ENCODE measurements at regions not wholly inside any gene's neighbourhood (a gene's known extent, or its start where the extent isn't known, plus 50 kb on each side); places are given as distances from the start of the nearest gene placed in this dataset.

GRCh38 chr21:14753069-14753465 is 207.0 kb upstream of the SAMSN1 start:
- Histone ChIP-seq H3K4me1 (ENCODE audit: control insufficient read depth, low read depth, low read length) (no peaks in the 10 kb centered on the region), H3K27me3 (ENCODE audit: control insufficient read depth, insufficient read depth, low read length) (no peaks in the 10 kb centered on the region), H3K27ac (ENCODE audit: low read length) (no peak overlapping the region), H3K9ac (ENCODE audit: low read length) (no peak overlapping the region), H3K36me3 (ENCODE audit: control insufficient read depth, low read depth, low read length) (no peaks in the 10 kb centered on the region), H3K9me3 (ENCODE audit: control insufficient read depth, low read depth, low read length) (no peaks in the 10 kb centered on the region), H3K4me3 (ENCODE audit: low read length) (no peak overlapping the region)

- H3K4me3 ChIP-seq (ENCODE audit: low read length) = no peak overlapping the region
- H3K27me3 ChIP-seq (ENCODE audit: control insufficient read depth, insufficient read depth, low read length) = no peaks in the 10 kb centered on the region
- H3K27ac ChIP-seq (ENCODE audit: low read length) = no peak overlapping the region
- H3K36me3 ChIP-seq (ENCODE audit: control insufficient read depth, low read depth, low read length) = no peaks in the 10 kb centered on the region
- H3K9ac ChIP-seq (ENCODE audit: low read length) = no peak overlapping the region
- no peaks in the 10 kb centered on the region for H3K4me1 ChIP-seq (ENCODE audit: control insufficient read depth, low read depth, low read length)
- no peaks in the 10 kb centered on the region for H3K9me3 ChIP-seq (ENCODE audit: control insufficient read depth, low read depth, low read length)
Measured at GRCh38 chr21:14752345-14752909, 206.3 kb upstream of the SAMSN1 start.

DNA sequence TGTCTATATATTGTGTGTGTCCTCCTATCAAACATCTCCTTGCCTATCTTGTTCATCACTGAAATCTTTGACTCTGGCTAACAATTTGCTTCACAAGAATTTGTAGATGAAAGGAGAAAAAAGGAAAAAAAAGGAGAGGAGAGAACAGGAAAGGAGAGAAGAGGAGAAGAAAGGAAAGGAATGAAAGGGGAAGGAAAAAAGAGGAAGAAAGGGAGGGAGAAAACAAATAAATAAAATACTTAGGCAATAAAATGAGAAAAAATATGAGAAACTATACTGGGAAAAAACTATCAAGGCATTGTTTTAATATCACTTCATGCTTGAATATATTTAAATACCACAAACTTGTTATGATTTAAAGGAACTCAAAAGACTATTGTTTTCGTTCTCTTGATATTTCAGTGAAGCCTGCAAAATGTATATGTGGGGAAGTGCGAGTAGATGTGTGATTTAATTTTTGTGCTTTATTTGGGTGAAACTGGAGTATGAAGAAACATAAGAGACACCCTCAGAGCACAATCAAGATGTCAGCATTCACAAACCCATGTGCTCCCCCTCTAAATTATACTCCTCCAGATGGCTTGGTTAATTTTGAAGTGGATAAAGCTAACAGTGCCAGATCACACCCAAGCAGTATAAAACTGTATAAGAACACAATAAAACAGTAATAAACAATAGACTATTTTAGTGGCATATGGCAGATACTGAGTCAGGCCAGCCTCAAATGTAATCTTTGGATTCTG is 205.7 kb upstream of the SAMSN1 start:
- Histone ChIP-seq H3K4me3 (ENCODE audit: low read length) (no peak overlapping the region), H3K27ac (ENCODE audit: low read length) (no peak overlapping the region), H3K9me3 (ENCODE audit: control insufficient read depth, low read depth, low read length) (no peaks in the 10 kb centered on the region), H3K4me1 (ENCODE audit: control insufficient read depth, low read depth, low read length) (no peaks in the 10 kb centered on the region), H3K36me3 (ENCODE audit: control insufficient read depth, low read depth, low read length) (no peaks in the 10 kb centered on the region), H3K27me3 (ENCODE audit: control insufficient read depth, insufficient read depth, low read length) (no peaks in the 10 kb centered on the region), H3K9ac (ENCODE audit: low read length) (no peak overlapping the region)

GRCh38 chr21:14751011-14751410 is 204.9 kb upstream of the SAMSN1 start:
- Histone ChIP-seq H3K9ac (ENCODE audit: low read length) (no peak overlapping the region), H3K36me3 (ENCODE audit: control insufficient read depth, low read depth, low read length) (no peaks in the 10 kb centered on the region), H3K4me3 (ENCODE audit: low read length) (no peak overlapping the region), H3K4me1 (ENCODE audit: control insufficient read depth, low read depth, low read length) (no peaks in the 10 kb centered on the region), H3K27ac (ENCODE audit: low read length) (no peak overlapping the region), H3K9me3 (ENCODE audit: control insufficient read depth, low read depth, low read length) (no peaks in the 10 kb centered on the region), H3K27me3 (ENCODE audit: control insufficient read depth, insufficient read depth, low read length) (no peaks in the 10 kb centered on the region)

DNA sequence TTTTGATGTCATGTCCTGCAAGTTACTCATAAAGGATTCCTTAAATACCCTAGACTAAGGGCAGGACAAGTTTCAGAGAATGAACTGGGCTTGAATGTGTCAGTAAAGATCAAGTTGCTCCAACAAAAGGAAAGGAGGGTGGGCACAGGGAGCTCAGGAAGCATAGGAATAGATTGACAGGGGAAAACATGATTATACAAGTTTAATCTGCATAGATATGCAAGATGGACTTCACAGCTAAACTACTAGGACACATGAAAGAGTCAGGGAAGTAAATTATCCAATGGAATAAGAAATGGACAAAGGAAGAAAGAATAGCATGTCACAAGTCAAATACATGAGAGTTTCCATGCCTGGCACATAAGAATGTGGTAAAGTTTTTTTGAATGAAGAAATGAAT is 203.9 kb upstream of the SAMSN1 start:
- H3K27me3 ChIP-seq (ENCODE audit: control insufficient read depth, insufficient read depth, low read length) = no peaks in the 10 kb centered on the region
- H3K4me3 ChIP-seq (ENCODE audit: low read length) = no peak overlapping the region
- H3K9ac ChIP-seq (ENCODE audit: low read length) = no peak overlapping the region
- no peak overlapping the region for H3K27ac ChIP-seq (ENCODE audit: low read length)
- no peaks in the 10 kb centered on the region for H3K36me3 ChIP-seq (ENCODE audit: control insufficient read depth, low read depth, low read length)
- no peaks in the 10 kb centered on the region for H3K9me3 ChIP-seq (ENCODE audit: control insufficient read depth, low read depth, low read length)
- no peaks in the 10 kb centered on the region for H3K4me1 ChIP-seq (ENCODE audit: control insufficient read depth, low read depth, low read length)

- H3K4me1 ChIP-seq (ENCODE audit: control insufficient read depth, low read depth, low read length) = no peaks in the 10 kb centered on the region
- no peaks in the 10 kb centered on the region for H3K36me3 ChIP-seq (ENCODE audit: control insufficient read depth, low read depth, low read length)
- H3K9me3 ChIP-seq (ENCODE audit: control insufficient read depth, low read depth, low read length) = no peaks in the 10 kb centered on the region
- H3K27ac ChIP-seq (ENCODE audit: low read length) = no peak overlapping the region
- no peak overlapping the region for H3K9ac ChIP-seq (ENCODE audit: low read length)
- no peaks in the 10 kb centered on the region for H3K27me3 ChIP-seq (ENCODE audit: control insufficient read depth, insufficient read depth, low read length)
- H3K4me3 ChIP-seq (ENCODE audit: low read length) = no peak overlapping the region
Measured at GRCh38 chr21:14748662-14749061, 202.5 kb upstream of the SAMSN1 start.

- Histone ChIP-seq H3K36me3 (ENCODE audit: control insufficient read depth, low read depth, low read length) (no peaks in the 10 kb centered on the region), H3K4me3 (ENCODE audit: low read length) (no peak overlapping the region), H3K27ac (ENCODE audit: low read length) (no peak overlapping the region), H3K9me3 (ENCODE audit: control insufficient read depth, low read depth, low read length) (no peaks in the 10 kb centered on the region), H3K4me1 (ENCODE audit: control insufficient read depth, low read depth, low read length) (no peaks in the 10 kb centered on the region), H3K27me3 (ENCODE audit: control insufficient read depth, insufficient read depth, low read length) (no peaks in the 10 kb centered on the region), H3K9ac (ENCODE audit: low read length) (no peak overlapping the region)
Measured at GRCh38 chr21:14744368-14744767, 198.3 kb upstream of the SAMSN1 start.

- Histone ChIP-seq H3K27me3 (ENCODE audit: control insufficient read depth, insufficient read depth, low read length) (no peaks in the 10 kb centered on the region), H3K36me3 (ENCODE audit: control insufficient read depth, low read depth, low read length) (no peaks in the 10 kb centered on the region), H3K27ac (ENCODE audit: low read length) (no peak overlapping the region), H3K9ac (ENCODE audit: low read length) (no peak overlapping the region), H3K4me1 (ENCODE audit: control insufficient read depth, low read depth, low read length) (no peaks in the 10 kb centered on the region), H3K9me3 (ENCODE audit: control insufficient read depth, low read depth, low read length) (no peaks in the 10 kb centered on the region), H3K4me3 (ENCODE audit: low read length) (no peak overlapping the region)
Measured at GRCh38 chr21:14742119-14742518, 196.0 kb upstream of the SAMSN1 start.

DNA sequence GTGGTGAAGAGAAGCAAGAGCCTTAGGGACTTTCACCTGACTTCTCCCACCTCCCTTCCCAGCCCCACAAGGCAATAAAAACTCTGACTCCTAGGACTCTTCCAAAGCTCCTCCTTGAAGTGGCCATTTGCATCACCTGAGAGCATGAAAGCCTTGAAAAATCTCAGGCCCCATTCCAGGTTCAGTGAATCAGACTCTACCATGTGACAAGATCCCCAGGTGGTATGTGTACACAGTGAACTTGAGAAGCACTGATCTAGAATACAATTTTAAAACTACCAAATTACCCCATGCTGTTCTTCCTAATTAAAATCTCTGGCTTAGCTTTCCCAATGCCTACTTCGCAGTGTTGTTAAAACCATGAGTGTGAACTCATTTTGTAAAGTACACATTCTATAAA is 195.1 kb upstream of the SAMSN1 start:
- no peak overlapping the region for H3K9ac ChIP-seq (ENCODE audit: low read length)
- H3K36me3 ChIP-seq (ENCODE audit: control insufficient read depth, low read depth, low read length) = no peaks in the 10 kb centered on the region
- no peaks in the 10 kb centered on the region for H3K9me3 ChIP-seq (ENCODE audit: control insufficient read depth, low read depth, low read length)
- no peak overlapping the region for H3K4me3 ChIP-seq (ENCODE audit: low read length)
- no peaks in the 10 kb centered on the region for H3K27me3 ChIP-seq (ENCODE audit: control insufficient read depth, insufficient read depth, low read length)
- H3K27ac ChIP-seq (ENCODE audit: low read length) = no peak overlapping the region
- H3K4me1 ChIP-seq (ENCODE audit: control insufficient read depth, low read depth, low read length) = no peaks in the 10 kb centered on the region

DNA sequence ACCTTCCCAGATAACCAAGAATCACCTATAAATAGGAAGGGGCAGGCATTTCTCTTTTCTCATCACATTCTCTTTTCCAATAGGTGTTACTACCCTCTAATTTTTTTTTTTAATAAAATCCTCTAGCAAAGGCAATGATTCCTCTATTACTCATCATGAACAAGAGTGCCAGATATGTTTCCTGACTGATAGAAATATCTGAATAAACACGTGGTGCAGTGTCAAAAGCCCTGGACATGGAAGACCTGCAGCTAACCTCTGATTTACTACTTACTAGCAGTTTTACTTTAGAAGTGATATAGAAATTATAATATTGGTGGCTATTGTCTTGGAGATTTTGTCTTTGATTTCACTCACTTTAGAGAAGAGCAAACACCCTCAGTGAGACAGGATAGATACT is 194.6 kb upstream of the SAMSN1 start:
- no peaks in the 10 kb centered on the region for H3K27me3 ChIP-seq (ENCODE audit: control insufficient read depth, insufficient read depth, low read length)
- H3K27ac ChIP-seq (ENCODE audit: low read length) = no peak overlapping the region
- no peak overlapping the region for H3K9ac ChIP-seq (ENCODE audit: low read length)
- no peaks in the 10 kb centered on the region for H3K36me3 ChIP-seq (ENCODE audit: control insufficient read depth, low read depth, low read length)
- H3K4me1 ChIP-seq (ENCODE audit: control insufficient read depth, low read depth, low read length) = no peaks in the 10 kb centered on the region
- no peaks in the 10 kb centered on the region for H3K9me3 ChIP-seq (ENCODE audit: control insufficient read depth, low read depth, low read length)
- H3K4me3 ChIP-seq (ENCODE audit: low read length) = no peak overlapping the region

GRCh38 chr21:14740116-14740515 is 194.0 kb upstream of the SAMSN1 start:
- Histone ChIP-seq H3K27me3 (ENCODE audit: control insufficient read depth, insufficient read depth, low read length) (no peaks in the 10 kb centered on the region), H3K9ac (ENCODE audit: low read length) (no peak overlapping the region), H3K9me3 (ENCODE audit: control insufficient read depth, low read depth, low read length) (no peaks in the 10 kb centered on the region), H3K27ac (ENCODE audit: low read length) (no peak overlapping the region), H3K4me1 (ENCODE audit: control insufficient read depth, low read depth, low read length) (no peaks in the 10 kb centered on the region), H3K36me3 (ENCODE audit: control insufficient read depth, low read depth, low read length) (no peaks in the 10 kb centered on the region), H3K4me3 (ENCODE audit: low read length) (no peak overlapping the region)

- Histone ChIP-seq H3K9ac (ENCODE audit: low read length) (no peak overlapping the region), H3K27ac (ENCODE audit: low read length) (no peak overlapping the region), H3K27me3 (ENCODE audit: control insufficient read depth, insufficient read depth, low read length) (no peaks in the 10 kb centered on the region), H3K4me1 (ENCODE audit: control insufficient read depth, low read depth, low read length) (no peaks in the 10 kb centered on the region), H3K36me3 (ENCODE audit: control insufficient read depth, low read depth, low read length) (no peaks in the 10 kb centered on the region), H3K4me3 (ENCODE audit: low read length) (no peak overlapping the region), H3K9me3 (ENCODE audit: control insufficient read depth, low read depth, low read length) (no peaks in the 10 kb centered on the region)
Measured at GRCh38 chr21:14739590-14739989, 193.5 kb upstream of the SAMSN1 start.
